Activated CD8-positive, alpha-beta memory T cell treated with anti-CD3 and anti-CD28 coated beads for 48 hours (primary cell): ENCODE measurements at regions not wholly inside any gene's neighbourhood (a gene's known extent, or its start where the extent isn't known, plus 50 kb on each side); places are given as distances from the start of the nearest gene placed in this dataset.
"Not testable (repeated sequence)": the region's sequence is repeated elsewhere in the genome, so short reads cannot be mapped to it uniquely, and the experiment has no call there.

Source experiments
- DNase-seq, 3 experiments: peaks; one replicate each; pipeline ENCODE4 v3.0.0-alpha.2; 2020; ENCODE audit warnings: low read depth in 2 of 3, low spot score in 2 of 3

DNA sequence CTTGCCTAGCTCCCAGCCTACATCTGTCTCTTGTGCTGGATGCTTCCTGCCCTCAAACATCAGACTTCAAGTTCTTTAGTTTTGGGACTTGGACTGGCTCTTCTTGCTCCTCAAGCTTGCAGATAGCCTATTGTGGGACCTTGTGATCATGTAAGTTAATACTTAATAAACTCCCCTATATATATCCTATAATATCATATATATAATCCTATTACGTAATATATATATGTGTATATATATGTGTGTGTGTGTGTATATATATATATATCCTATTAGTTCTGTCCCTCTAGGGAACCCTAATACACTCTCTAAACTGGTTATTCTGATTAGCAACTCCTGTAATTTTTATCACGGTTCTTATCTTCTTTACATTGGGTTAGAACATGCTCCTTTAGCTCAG lies 274.9 kb upstream of the USP25 start:
- not testable (repeated sequence) for DNase-seq

DNA sequence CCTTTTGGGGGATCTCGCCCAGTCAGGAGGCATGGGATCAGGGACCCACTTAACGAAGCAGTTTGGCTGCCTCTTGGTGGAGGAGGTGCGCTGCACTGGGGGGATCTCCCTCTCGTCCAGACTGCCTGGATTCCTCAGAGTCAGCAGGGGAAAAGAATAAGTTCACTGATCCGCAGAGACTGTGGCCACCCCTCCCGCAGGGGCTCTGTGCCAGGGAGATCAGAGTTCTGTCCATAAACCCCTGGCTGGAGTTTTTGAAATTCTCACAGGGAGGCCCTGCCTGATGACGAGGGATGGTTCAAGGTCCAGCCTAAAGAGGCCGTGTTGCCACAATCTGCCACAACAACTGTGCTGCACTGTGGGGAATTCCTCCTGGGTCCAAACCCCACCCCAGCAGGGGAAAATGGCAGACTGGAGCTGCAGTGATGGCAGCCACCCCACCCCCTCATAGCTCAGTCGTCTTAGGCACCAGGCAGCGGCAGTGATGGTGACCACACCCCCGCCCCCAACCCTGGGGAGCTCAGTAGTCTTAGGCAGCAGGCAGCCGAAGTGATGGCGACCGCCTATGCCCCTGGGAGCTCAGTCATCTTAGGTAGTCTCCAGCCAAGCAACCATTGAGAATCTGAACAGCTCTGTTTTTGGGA lies 273.8 kb upstream of the USP25 start:
- no peak for DNase-seq

DNA sequence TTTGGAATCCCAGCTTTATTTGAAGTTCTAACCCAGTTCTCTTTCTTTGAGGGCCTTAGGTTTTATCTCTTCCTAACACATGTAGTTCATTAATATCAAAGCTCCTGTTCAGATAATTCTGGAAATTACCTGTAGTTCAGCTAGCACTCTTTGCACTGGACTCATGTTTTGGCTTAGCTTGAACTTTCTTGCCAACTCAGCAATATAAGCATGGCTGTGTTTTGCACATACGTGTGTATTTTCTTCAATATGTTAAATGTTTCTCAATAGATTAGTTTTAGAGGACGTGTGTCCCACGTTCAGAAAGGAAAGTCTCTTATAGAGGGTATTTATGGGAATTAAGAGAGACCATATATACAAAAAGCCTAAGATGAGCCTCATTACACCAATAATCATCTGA lies 271.8 kb upstream of the USP25 start:
- DNase-seq = no peak

DNA sequence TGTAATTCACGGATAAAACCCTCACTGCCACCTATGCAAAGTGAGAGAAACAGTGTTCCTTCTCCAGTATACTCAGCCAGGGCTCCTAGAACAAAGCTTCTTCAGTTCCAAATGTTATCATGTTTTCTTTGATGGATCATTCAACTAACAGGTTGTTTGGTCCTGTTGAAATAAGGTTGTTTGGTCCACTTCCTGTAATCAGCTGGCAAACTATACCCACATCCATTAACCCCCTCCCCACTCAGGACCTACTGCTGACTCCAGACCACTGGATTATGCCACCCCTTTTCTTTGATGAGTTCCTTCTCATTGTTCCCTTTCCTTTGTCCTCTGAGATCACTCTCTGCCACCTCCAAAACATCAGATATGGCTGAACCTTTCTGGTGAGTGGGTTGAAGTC lies 267.7 kb upstream of the USP25 start:
- DNase-seq = no peak

DNA sequence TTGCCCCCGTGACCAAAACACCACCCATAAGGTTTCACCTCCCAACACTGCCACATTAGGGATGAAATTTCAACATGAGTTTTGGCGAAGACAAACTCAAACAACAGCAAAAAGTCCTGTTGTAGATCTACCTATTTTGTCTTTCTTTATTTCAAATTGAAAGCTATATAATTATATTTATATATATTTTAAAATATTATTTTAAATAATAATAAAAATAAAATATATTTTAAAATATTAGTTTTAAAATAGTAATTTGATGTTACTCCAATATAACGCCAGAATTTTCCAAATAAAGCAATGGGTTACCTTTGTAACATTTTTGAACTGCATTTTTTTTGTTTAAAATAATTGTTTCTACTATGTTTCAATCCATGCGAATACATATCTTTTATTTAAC lies 263.5 kb upstream of the USP25 start:
- DNase-seq = no peak

DNA sequence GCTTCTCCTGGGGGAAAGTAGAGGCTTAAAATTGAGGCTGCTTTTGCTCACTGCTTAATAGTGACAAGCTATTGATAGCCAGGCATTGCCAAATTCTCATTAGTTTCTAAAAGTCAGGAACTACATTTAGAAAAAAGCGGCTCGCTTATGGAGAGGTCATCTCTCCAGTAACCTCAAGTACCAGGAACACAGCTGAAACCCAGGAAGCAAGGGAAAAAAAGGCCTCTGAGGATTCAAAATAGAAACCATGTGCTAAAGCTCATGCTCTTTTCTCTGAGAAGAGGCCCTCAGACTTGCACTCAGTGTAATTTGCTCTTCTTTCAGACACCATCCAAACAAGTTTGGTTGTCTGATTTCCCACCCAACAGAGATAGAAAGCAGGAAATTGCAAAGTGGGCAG lies 261.4 kb upstream of the USP25 start:
- DNase-seq = no peak

DNA sequence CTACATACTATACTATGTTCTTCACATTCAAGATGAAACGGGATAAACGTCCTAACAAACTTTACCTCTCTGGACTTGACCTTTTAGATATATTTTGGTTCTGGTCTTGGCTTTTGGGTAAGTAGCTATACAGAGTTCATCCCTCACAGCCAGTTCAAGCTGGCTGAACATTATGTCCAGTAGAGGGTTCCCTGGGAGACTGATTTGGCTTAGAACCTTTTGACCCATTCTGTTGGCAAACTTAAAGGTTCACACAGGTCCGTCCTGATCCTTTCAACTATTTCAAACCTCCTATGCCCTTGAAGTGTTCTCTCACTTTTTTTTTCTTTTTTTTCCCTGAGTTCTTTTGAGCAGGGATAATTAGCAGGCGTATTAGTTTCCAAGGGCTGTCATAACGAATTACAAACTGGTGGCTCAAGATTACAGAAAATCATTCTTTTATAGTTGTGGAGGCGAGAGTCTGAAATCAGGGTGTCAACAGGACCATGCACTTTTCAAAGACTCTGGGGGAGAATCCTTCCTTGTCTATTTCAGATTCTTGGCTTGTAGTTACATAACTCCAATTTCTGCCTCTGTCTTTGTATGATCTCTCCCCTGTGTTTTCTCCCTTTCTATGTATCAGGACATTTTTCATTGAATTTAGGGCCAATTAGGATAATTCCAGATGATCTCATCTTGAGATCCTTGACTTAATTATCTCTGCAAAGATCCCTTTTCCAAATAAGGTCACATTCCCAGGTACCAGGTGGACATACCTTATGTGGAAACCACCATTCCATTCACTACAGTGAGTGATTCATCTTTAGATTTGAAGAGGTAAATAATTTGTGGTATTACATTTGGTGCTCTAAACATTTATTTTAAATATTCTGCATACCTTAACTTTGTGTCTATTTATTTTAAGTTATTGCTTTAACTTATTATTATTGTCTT lies 257.4 kb upstream of the USP25 start:
- no peak for DNase-seq

DNA sequence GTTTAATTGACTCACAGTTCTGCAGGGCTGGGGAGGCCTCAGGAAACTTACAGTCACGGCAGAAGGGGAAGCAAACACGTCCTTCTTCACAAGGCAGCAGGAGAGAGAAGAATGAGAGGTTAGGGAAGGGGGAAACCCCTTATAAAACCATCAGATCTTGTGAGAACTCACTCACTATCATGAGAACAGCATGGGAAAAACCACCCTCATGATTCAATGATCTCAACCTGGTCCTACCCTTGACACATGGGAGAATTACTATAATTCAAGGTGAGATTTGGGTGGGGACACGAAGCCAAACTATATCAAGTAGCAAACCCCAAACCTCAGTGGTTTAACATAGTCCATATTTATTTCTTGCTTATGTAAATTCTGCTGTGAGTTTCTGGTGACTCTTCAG lies 252.0 kb upstream of the USP25 start:
- DNase-seq = not testable (repeated sequence)

DNA sequence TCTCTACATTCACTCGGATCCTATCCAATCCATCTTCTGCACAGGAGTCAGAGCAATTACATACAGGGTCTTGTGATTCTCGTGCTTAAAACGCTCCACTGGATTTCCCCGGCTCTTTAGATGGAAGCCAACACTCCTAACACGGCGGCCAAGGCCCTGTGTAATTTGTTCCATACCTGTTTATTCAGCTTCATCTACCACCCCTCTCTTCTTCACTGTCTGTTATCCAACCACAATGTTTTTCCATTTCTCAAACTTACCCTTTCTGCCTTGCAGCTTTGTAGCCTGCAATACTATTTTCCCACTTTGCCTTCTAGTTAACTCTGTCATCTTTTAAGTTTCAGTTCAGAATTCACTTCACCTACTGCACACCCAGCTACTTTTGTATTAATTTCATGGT lies 249.6 kb upstream of the USP25 start:
- no peak for DNase-seq

DNA sequence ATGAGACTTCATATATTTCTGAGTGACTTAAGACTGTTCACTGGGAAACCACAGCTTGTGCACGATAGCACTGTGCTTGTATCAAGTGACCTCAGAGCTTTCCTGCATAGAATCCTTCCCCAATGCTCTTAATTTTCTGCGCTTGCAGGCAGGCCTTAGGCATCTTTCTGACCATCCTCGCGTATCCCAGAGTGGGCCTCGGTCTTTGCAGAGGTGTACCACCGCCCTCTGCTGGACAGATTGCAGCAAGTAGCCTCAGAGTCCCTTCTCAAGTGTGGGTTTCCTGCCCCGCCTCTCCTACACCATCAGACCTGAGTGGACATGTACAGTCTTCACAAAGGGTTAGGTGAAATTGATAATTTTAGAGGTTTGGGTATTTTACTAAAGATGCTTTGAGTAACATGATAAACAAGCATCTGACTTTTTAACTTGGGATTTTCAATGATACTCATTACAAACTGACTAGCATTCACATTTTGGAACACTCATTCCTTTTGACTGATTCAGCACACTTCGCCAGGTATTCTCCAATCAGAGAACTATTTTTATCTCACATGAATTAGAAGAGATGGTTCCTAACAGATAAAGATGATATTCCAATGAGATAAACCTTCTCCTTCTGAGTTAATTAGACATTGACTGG lies 246.5 kb upstream of the USP25 start:
- DNase-seq = peak; percentile 49 to 65 (median 52)

DNA sequence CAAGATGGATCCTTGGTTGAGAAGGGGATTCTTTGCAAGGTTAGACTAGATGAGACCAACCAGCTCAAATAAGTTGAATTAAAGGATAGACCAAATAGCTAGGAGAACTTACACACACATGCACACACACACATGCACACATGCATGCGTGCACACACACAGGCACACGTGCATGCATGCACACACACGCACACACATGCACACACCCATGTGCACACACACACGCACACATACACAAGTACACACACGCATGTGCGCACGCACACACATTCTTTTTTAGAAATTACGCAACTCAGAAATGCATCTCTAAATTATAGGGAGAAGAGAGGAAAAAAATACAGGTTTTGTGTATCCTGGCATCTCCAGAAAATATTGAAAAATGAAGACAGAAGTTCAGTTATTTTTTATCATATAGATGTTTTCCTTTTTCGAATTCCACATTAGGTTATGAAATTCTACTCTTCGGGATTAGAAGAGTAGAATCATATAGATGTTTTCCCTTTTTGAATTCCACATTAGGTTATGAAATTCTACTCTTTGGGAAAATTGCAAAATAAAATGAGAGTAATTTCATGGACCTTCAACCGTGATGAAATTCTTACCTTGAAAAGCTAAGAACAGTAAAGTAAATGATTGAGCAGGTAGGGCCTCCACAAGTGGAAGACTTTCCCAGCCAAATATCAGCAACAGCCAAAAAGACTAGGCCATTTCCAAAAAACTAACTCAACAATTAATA lies 243.2 kb upstream of the USP25 start:
- no peak for DNase-seq

DNA sequence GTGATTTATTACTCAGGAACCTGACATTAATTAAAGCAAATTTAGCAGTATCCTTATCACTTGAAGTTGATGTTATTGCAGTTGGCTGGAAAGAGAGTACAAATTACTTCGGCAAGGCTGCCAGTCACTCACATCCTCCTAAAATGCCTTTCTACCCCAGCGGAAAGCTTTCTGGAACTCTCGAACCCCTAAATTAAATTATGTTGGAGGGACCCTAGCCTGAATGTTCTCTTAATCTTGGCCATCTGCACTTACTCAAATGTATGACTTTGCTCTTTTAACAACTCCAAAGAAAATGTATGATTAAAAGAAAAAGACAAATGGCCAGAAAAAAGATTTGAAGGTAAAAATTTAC lies 242.6 kb upstream of the USP25 start:
- no peak for DNase-seq

DNA sequence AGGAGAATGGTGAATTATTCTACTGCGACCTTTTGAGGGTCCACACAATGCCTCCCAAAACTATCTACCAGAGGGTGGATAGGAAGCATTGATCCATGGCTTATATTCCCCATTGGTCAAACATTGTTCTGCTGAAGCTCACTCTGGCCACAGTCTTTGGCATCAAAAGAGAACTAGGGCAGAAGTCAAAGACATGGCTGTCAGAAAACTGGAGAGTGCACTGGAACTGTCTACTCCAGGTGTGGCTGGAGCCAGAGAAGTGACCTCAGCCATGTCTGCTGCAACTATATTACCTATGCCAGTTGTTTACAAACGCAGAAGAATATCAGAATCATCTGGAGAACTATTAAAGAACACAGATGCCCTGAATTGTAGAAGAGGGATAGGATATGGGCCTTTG lies 238.7 kb upstream of the USP25 start:
- DNase-seq = no peak

DNA sequence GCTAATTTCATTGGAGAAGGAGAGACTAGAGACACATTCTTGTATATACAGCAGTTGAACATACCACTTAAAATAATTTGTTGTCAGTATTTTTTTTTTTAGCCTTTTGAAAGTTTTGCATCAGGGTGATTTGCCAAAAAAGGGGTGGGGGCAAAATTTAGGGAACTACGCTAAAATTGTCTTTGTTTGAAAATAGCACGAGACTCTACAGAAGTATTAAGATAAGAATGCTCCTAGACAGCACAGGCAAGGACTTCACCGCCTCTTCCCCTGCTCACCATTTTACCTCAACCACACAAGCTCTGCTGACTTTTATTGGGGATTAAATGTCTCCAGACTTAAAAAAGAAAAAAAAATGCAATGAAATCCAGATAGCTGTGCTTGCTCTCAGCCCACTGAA lies 236.1 kb upstream of the USP25 start:
- no peak for DNase-seq

DNA sequence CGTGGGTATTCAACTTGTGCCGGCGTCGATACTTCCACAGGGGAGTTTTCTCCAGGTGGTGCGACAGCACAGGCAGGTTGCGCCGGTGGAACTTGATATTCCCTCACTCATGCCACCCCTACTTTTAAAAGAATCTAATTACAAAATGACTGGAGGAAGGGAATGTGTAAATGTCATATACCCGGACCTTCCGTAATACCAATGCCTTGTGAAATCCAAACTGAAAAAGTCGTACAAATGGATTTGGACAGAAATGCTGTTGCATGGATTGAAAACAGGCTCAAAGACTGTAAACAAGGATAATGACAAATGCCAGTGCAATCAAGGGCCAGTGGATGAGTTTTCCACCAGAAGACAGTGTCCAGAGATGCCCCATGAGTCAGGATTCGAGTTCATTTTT lies 235.3 kb upstream of the USP25 start:
- DNase-seq = no peak

DNA sequence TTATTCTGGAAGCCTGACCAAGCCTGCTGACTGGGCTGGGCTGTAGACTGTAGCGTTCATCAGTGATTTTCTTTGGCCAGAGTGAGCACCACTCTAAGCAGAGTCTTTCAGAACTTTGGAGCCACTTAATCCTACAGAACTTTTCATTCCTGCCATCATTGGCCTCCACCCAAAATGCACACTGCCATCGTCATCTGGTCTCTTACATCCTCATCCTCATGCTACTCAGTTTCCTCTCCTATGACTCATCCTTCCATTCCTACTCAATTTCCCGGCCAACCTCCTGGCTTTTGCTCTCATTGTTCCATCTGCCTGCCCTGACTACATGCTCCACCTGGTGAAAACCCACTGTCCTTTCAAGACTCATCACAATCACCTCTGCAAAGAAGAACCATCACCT lies 233.8 kb upstream of the USP25 start:
- DNase-seq = no peak

DNA sequence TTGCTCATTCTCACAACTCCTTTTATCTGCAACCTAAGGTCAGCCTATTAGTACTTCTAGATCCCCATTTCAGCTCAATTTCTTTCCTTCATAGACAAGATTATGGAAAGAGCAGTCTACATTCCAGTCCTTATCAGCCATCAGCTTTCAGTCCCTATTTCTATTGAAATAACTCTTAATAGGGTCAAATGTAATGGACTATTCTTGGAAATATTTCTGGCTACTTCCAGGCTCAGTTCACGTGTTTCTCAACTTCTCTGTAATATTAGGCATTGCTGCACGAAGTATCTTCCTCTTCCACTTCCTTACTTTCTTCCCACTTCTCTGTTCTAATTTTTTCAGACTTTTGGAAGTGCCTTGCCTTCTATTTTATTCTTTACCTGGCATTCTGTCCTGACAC lies 232.9 kb upstream of the USP25 start:
- no peak for DNase-seq

DNA sequence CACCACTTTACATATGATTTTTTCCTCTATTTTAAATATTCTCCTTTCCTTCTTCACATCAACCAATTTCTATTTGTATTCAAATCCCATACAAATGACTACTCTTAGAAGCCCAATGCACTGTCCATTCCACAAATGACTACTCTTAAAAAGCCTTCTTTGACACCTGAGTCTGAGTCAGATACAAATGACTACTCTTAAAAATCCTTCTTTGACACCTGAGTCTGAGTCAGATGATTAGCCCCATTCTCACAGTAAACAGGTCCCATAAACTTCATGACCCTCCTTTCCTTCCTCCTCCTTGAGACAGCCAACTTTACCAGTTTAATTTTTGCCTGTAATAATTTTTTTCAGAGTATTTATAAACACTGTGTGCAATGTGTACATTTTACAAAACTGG lies 231.3 kb upstream of the USP25 start:
- DNase-seq = no peak

DNA sequence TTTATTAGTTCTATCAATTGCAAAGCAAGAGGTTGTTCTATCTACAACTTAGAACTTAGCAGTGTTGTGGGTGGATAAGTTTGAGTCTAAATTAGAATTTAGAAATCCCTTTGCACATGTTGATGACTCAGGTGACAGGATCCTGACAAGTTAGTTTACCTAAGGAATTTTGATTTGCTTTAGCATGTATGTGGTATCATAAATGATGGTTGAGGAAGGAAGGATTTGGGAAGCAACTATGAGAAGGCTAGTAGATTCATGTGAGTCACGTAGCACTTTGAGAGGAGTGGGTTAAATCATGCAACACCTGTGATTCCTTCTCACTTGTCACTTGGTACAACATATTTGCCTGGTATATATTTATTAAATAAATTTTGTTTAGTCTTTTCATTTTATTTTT lies 223.7 kb upstream of the USP25 start:
- no peak for DNase-seq

DNA sequence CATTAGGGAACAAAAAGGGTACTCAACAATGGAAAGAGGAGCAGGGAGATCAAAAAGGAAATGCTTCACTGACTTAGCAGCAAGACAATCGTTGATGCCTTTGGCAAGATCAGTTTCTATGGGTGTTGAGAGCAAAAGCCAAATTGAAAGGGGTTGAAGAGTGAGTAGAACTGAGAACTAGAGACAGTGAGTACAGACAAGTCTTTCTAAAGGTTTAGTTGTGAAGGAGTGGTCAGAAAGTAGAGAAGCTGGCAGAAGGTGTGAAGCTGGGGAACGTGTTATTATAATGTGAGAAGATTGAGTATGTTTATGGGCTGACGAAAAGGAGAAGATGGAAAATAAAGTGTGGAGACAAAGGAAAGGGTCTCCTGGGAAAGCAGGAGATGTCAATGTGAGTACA lies 221.2 kb upstream of the USP25 start:
- DNase-seq = no peak

DNA sequence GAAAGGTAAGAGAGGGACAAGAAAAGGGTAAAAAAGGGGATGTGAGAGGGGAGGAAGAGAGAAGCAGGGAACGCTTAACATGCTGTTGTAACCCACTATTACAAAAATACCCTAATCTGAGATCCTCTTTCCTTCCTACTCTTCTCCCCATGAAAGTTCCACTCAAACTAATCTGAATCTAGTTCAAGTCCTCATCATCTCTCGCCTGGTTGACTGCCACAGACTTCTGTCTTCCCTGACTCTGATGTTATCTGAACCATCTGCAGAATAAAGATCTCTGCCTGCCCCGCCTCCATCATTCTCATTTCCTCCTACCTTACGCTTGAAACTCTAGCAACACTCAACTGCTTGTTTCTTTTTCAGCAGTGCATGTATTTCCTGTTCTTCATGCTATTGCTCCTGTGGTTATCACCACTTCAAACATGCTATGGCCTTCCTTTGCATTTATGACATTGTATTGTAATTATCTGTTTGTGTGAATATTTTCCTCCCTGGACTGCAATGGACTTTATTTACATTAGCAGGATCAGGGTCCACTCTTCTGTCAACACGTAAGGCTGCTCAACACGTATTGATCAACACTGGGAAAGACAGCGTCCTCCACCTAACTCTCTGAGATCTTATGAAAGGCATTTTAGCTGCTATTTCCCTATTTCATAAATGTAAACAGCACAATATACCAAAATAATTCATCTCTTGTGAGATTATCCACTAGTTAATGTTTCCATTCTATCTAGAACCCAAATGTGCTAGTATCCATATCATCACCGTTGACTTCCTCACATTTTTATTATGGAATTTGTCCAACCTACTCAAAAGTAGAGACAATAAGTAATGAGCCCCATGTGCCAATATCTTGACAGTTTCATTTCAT lies 215.5 kb upstream of the USP25 start:
- no peak for DNase-seq
